GM23338 (cell line): ENCODE measurements at regions not wholly inside any gene's neighbourhood (a gene's known extent, or its start where the extent isn't known, plus 50 kb on each side); places are given as distances from the start of the nearest gene placed in this dataset.

Experiments used
- ATAC-seq: fragments of 200-7000 bp; cut with Tn5 transposase; 3 replicates; pipeline ENCODE4 v1.9.1; 2020
- DNase-seq: peaks from one replicate; pipeline ENCODE4 v3.0.0-alpha.2; 2015; ENCODE audit warnings: low spot score
- H2AFZ ChIP-seq: fragments of 200-600 bp; sonication (generic); 2 replicates; pipeline ENCODE4 v1.8.0; 2016; ENCODE audit warnings: antibody characterized with exemption, mild to moderate bottlenecking, moderate library complexity
- H3F3A ChIP-seq: fragments of 200-600 bp; sonication (generic); replicated peaks from 2 replicates; pipeline ENCODE4 v1.8.0; 2017; ENCODE audit warnings: antibody characterized with exemption, mixed run types, low read depth
- H3K27ac ChIP-seq: fragments of 200-600 bp; sonication (generic); 2 replicates; pipeline ENCODE4 v1.6.1; 2016; ENCODE audit warnings: low read depth
- H3K27me3 ChIP-seq: fragments of 200-600 bp; sonication (generic); 2 replicates; pipeline ENCODE4 v1.8.0; 2016; ENCODE audit warnings: mild to moderate bottlenecking, mixed run types, moderate library complexity; ENCODE audit not compliant: insufficient read depth
- H3K36me3 ChIP-seq: fragments of 200-600 bp; sonication (generic); 2 replicates; pipeline ENCODE4 v1.8.0; 2016; ENCODE audit warnings: mild to moderate bottlenecking; ENCODE audit not compliant: insufficient read depth
- H3K4me1 ChIP-seq: fragments of 200-600 bp; sonication (generic); 2 replicates; pipeline ENCODE4 v1.8.0; 2016; ENCODE audit warnings: mild to moderate bottlenecking, moderate library complexity; ENCODE audit not compliant: insufficient read depth
- H3K4me2 ChIP-seq: fragments of 200-600 bp; sonication (generic); 2 replicates; pipeline ENCODE4 v1.7.1; 2017; ENCODE audit warnings: mixed run types
- H3K4me3 ChIP-seq: fragments of 200-600 bp; sonication (generic); 2 replicates; pipeline ENCODE4 v1.6.1; 2016; ENCODE audit warnings: mixed run types
- H3K79me2 ChIP-seq: fragments of 200-600 bp; sonication (generic); replicated peaks from 2 replicates; pipeline ENCODE4 v1.8.0; 2017; ENCODE audit warnings: mild to moderate bottlenecking; ENCODE audit not compliant: insufficient read depth
- H3K9me2 ChIP-seq: fragments of 200-600 bp; sonication (generic); 2 replicates; pipeline ENCODE4 v1.8.0; 2017; ENCODE audit not compliant: insufficient read depth
- H4K20me1 ChIP-seq: fragments of 200-600 bp; sonication (generic); replicated peaks from 2 replicates; pipeline ENCODE4 v1.8.0; 2017; ENCODE audit warnings: mild to moderate bottlenecking; ENCODE audit not compliant: insufficient read depth
- H3K27ac Mint-ChIP-seq: 2 replicates; pipeline ENCODE4 v1.8.0; 2020; ENCODE audit warnings: inconsistent platforms, mild to moderate bottlenecking, moderate library complexity, mixed read lengths
- H3K27me3 Mint-ChIP-seq: 3 replicates; pipeline ENCODE4 v1.8.0; 2022; ENCODE audit warnings: low read depth, mild to moderate bottlenecking, moderate library complexity, mixed read lengths, inconsistent platforms; ENCODE audit not compliant: insufficient read depth, poor library complexity
- H3K36me3 Mint-ChIP-seq: 3 replicates; pipeline ENCODE4 v1.8.0; 2021; ENCODE audit warnings: low read depth, mild to moderate bottlenecking, inconsistent platforms, moderate library complexity, mixed read lengths
- H3K4me1 Mint-ChIP-seq: 3 replicates; pipeline ENCODE4 v1.8.0; 2020; ENCODE audit warnings: mild to moderate bottlenecking, inconsistent platforms, mixed read lengths
- H3K4me3 Mint-ChIP-seq: 3 replicates; pipeline ENCODE4 v1.8.0; 2021; ENCODE audit warnings: moderate library complexity, mild to moderate bottlenecking, inconsistent platforms, mixed read lengths
- H3K9me3 Mint-ChIP-seq: 3 replicates; pipeline ENCODE4 v1.8.0; 2020; ENCODE audit warnings: moderate library complexity, mild to moderate bottlenecking, inconsistent platforms, mixed read lengths
- CREB1 ChIP-seq: fragments of 250-450 bp; sonication (Bioruptor Pico); IDR thresholded peaks from 2 replicates; pipeline ENCODE4 v1.5.0; 2020; ENCODE audit warnings: low read depth, mild to moderate bottlenecking, moderate library complexity
- CTCF ChIP-seq, 2 experiments: fragments of 200-600 bp in 1 of 2; sonication (generic) in 1 of 2; conservative IDR thresholded peaks; 2 replicates each; pipeline versions ENCODE4 v1.5.1 to v1.6.1; 2016 to 2017; ENCODE audit warnings: antibody characterized with exemption in 2 of 2, low read depth in 2 of 2, mild to moderate bottlenecking in 2 of 2, moderate library complexity in 1 of 2
- EZH2 ChIP-seq: fragments of 200-600 bp; sonication (generic); IDR thresholded peaks from one replicate; pipeline ENCODE4 v1.8.0; 2017; ENCODE audit warnings: antibody characterized with exemption, mild to moderate bottlenecking, low read depth; ENCODE audit not compliant: unreplicated experiment
- EZH2phosphoT487 ChIP-seq: fragments of 200-600 bp; sonication (generic); IDR thresholded peaks from one replicate; pipeline ENCODE4 v1.8.1; 2018; ENCODE audit warnings: antibody characterized with exemption; ENCODE audit not compliant: unreplicated experiment
- JUNB ChIP-seq: IDR thresholded peaks from one replicate; pipeline ENCODE4 v1.6.1; 2016; ENCODE audit warnings: antibody characterized with exemption; ENCODE audit not compliant: unreplicated experiment
- NANOG ChIP-seq: IDR thresholded peaks from 2 replicates; pipeline ENCODE4 v1.6.1; 2016; ENCODE audit warnings: antibody characterized with exemption, borderline replicate concordance
- POLR2AphosphoS5 ChIP-seq: IDR thresholded peaks from 2 replicates; pipeline ENCODE4 v1.6.1; 2016; ENCODE audit warnings: antibody characterized with exemption, low read depth
- REST ChIP-seq: IDR thresholded peaks from one replicate; pipeline ENCODE4 v1.6.1; 2018; ENCODE audit warnings: antibody characterized with exemption; ENCODE audit not compliant: unreplicated experiment
- STAT1 ChIP-seq: IDR thresholded peaks from one replicate; pipeline ENCODE4 v1.6.1; 2016; ENCODE audit warnings: antibody characterized with exemption; ENCODE audit not compliant: unreplicated experiment
- ZNF114 ChIP-seq: fragments of 250-450 bp; sonication (Bioruptor Pico); IDR thresholded peaks from 2 replicates; pipeline ENCODE4 v1.5.0; 2020; ENCODE audit warnings: mild to moderate bottlenecking, moderate library complexity
- ZNF462 ChIP-seq: fragments of 250-450 bp; sonication (Bioruptor Pico); IDR thresholded peaks from 2 replicates; pipeline ENCODE4 v1.5.0; 2020; ENCODE audit warnings: mild to moderate bottlenecking, moderate library complexity

- TF ChIP-seq REST (no peak), CTCF (conservative IDR thresholded peaks at IDR 0.05; ENCODE audit: low read depth in 2 of 2) (no peak), CREB1 (CRISPR knock-in tag) (no peak), NANOG (no peak), ZNF114 (CRISPR knock-in tag) (no peak), STAT1 (no peak)
Measured at GRCh38 chr7:33697616-33698015, 207.7 kb upstream of the BMPER start (continued).

GRCh38 chr7:33698041-33698440 lies 207.3 kb upstream of the BMPER start:
- no peaks in the 10 kb centered on the region for H3K4me1 ChIP-seq
- H3K27me3 ChIP-seq: no peaks in the 10 kb centered on the region
- Mint-ChIP-seq H3K36me3 (peaks cover 34% of the 10 kb centered on the region), H3K9me3 (peaks cover 33% of the 10 kb centered on the region), H3K27ac (no peak overlapping the region), H3K4me3 (no peak overlapping the region), H3K27me3 (no peaks in the 10 kb centered on the region), H3K4me1 (0 out of 3 replicates have a peak, but pooled peaks cover under 1% of the 10 kb centered on the region)
- H3K4me2 ChIP-seq: no peak overlapping the region
- H3K79me2 ChIP-seq: no peaks in the 10 kb centered on the region
- ATAC-seq (no peak), DNase-seq (no peak)
- H3F3A ChIP-seq: no peaks in the 10 kb centered on the region
- no peak overlapping the region for H3K27ac ChIP-seq
- no peaks in the 10 kb centered on the region; the same call in 1 of the 2 replicates for H3K36me3 ChIP-seq
- H4K20me1 ChIP-seq: no peaks in the 10 kb centered on the region
- H3K4me3 ChIP-seq: no peak overlapping the region
- H2AFZ ChIP-seq: no peak overlapping the region
- H3K9me2 ChIP-seq: no peaks in the 10 kb centered on the region
- TF ChIP-seq STAT1 (no peak), EZH2phosphoT487 (no peak), NANOG (no peak), ZNF462 (CRISPR knock-in tag) (no peak), POLR2AphosphoS5 (no peak), CREB1 (CRISPR knock-in tag) (no peak), EZH2 (no peak), JUNB (no peak), CTCF (conservative IDR thresholded peaks at IDR 0.05; ENCODE audit: low read depth in 2 of 2) (no peak)
